HG02943 (cell line): ENCODE measurements at regions not wholly inside any gene's neighbourhood (a gene's known extent, or its start where the extent isn't known, plus 50 kb on each side); places are given as distances from the start of the nearest gene placed in this dataset.

Source experiments
- ATAC-seq: cut with Tn5 transposase; IDR thresholded peaks from one replicate; pipeline ENCODE4 v1.9.1; 2021; ENCODE audit warnings: mild to moderate bottlenecking, low read depth, moderate library complexity; ENCODE audit not compliant: unreplicated experiment

DNA sequence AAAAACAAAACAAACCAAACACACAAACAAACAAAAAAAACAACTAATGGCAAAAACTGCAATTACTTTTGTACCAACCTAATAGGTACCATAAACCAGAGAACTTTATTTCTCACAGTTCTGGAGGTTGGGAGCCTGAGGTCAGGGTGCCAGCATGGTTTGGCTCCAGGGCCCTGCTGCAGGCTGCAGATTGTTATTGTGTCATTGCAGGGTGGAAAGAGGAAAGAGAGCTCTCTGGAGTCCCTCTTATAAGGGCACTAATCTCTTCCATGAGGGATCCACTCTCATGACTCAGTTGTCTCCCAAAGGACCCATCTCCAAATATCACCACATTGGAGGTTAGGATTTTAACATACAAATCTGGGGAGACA is 64.9 kb upstream of the CPEB4 start:
- ATAC-seq, result no peak

DNA sequence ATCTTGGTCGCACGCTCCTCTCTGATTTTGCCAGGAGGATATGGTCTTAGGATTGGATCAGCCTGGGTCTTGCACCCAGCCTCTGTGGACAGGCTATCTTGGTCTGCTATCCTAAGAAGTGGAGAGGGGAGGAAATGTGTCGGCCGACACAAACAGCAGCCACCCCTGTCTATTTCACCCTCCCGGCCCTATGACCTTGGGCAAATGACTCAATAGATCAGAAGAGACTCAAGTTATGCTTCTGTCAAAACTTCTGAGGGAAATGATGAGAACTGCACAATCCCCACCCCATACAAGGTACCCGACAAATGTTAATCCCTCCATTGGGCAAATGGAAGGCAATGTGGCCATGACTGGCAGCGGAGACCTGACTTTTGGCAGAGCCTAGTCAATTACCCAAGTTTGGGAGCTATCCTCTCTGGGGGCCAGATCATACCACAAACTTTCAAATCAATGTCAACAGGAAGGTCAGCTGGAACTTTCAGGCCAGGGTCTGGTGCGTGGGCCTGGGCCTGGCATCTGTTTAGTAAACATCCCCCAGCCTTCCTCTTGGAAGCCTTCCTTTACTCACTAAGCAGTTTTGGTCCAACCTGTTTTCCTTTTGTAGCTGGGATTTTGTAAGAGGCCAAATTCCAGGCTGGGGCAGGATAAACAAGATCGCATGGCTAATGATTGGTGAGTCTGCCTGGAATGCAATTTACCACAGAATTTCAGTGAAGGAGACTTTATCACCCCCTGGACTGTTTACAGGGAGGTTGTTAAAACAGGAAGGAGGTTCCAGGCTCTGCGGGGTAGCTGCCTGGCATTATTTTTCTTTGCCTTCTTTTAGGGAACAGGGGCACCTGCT is 64.2 kb upstream of the CPEB4 start:
- no peak for ATAC-seq

- ATAC-seq, result no peak
These were observed 62.8 kb upstream of the CPEB4 start for GRCh38 chr5:173825215-173825865.

- ATAC-seq, result no peak
These were observed 62.1 kb upstream of the CPEB4 start for GRCh38 chr5:173826086-173826427.

- ATAC-seq, result no peak
These were observed 61.5 kb upstream of the CPEB4 start for GRCh38 chr5:173826428-173827350.

DNA sequence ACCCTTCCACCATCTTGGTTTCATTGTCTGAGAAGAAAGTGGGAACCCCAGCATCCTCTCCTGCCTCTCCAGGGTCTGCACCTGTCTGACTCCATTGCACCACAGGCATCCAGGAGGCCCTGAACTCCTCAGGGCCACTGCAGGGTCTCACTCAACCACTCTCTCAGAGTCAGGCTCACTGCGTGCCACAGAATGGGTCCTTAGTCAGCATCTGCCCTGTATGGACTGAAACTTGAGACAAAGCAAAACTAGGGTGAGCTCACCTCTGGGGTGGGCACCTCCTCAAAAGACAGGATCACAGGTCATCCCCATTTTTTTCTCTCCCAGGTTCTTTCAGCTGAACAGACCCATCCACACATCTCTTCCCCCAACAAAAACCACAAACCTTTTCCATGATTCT is 59.2 kb upstream of the CPEB4 start:
- ATAC-seq, result no peak

DNA sequence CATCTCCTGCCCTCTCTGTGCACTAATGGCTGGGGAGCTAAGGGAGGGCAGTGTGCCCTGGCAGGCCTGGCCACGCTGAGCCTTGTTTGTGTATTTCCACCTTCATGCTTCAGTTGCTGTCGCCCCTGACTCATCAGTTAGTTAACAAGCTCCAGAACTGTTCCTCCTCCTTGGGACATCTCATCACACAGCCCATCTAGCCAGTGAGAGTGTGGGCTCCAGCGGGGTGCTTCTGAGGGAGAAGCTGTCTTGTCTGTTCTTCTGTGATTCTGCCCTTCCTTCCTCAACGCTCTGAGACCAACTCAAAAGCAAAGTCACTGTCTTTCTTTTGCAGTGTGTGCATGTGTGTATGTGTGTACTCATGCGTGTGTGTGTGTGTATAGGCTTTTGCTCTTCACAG is 58.3 kb upstream of the CPEB4 start:
- no peak for ATAC-seq

GRCh38 chr5:173830421-173830820 is 57.7 kb upstream of the CPEB4 start:
- no peak for ATAC-seq

DNA sequence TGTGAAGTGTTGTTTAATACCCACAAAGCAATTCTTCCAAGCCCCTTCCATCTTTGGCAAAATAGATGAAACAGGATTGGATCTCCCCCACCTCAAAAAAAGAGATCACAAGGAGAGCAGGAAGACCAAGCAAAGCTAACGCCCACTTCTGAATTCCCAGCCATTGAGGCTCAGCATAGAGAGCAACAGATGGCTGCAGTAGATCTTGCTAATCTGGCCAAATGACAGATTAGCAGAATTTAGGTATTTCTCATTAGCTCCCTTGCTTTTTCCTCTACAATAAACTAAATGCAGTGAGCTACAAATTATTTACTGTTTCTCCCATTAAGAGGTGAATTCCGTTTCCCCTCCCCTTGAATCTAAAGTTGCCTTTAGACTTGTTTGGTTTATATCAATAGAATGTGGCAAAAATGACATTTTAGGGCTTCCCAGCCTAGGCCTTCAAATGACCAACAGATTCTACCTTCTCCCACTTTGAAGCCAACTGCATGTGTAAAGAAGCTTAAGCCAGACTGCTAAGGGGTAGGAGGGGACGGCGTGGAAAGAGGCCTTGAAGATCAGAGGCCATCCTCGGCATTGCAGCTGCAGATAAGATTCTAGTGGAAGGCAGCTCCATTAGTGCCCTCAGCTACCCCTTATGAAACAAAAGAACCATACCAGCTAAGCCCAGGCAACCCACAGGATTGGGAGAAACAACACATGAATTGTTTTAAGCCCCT is 56.8 kb upstream of the CPEB4 start:
- ATAC-seq, result no peak

GRCh38 chr5:173832386-173832785 is 55.8 kb upstream of the CPEB4 start:
- no peak for ATAC-seq

DNA sequence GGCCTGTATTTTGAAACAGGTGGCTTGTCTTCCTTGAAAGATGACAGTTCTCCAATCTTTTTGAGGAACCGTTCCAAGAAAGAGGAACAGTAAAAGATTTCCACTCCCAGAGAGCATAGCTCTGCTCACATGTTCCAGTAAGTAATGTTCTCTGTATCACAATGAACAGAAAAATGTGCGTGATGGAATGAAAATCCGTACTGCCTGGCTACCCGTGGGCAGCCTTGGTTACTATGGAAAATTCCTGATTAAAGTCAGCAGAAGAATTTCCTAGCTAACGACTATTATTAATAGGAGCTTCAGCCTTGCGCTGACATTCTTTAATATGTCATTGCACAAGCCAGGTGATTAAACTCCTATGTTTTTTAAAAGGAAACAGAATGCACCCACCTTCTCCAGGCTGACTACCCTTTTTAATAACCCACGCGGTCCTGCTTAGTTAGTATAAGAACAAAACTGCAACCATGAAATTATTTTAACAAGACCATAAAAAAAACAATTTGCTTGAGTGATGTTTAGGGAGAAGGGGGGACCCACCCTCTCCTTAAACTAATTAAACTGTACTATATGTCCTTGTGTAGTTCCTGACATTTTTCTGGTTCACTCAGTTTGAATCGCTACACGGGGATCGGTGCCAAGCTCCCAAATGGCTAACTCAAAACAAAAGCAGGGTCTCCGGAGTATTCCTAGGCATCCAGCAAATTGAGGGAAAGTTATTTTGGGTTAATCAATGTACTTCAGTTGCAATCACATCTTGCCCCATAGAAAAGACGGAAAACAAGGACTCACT is 54.8 kb upstream of the CPEB4 start:
- no peak for ATAC-seq

GRCh38 chr5:173834071-173834771 is 53.9 kb upstream of the CPEB4 start:
- no peak for ATAC-seq

- no peak for ATAC-seq
These were observed 53.0 kb upstream of the CPEB4 start for GRCh38 chr5:173835131-173835530.

- no peak for ATAC-seq
These were observed 52.5 kb upstream of the CPEB4 start for GRCh38 chr5:173835661-173836060.

DNA sequence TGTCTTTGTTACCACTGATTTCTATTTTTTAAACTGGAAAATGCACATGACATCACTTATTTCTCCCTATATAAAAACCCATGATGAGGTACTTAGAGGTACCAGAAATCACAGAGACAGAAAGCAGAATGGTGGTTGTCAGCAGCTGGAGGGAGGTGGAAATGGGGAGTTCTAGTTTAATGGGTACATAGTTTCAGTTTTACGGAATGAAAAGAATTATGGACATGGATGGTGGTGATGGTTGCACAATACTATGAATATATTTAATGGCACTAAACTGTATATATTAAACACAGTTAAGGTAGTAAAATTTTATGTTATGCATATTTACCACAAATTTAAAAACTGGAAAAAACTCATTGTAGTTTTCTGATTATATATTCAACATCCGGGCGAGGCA is 50.5 kb upstream of the CPEB4 start:
- no peak for ATAC-seq
